ENCODE measurements at regions not wholly inside any gene's neighbourhood (a gene's known extent, or its start where the extent isn't known, plus 50 kb on each side); places are given as distances from the start of the nearest gene placed in this dataset.

GRCh38 chr10:10092581-10092980, 925.1 kb upstream of the CELF2 start:
- peaks cover 8% of the 10 kb centered on the region for H3K27me3 Mint-ChIP-seq (ENCODE audit: unreplicated experiment)
- H3K9me3 Mint-ChIP-seq (ENCODE audit: unreplicated experiment) = peaks cover 6% of the 10 kb centered on the region
- no peaks in the 10 kb centered on the region for H3K36me3 Mint-ChIP-seq (ENCODE audit: unreplicated experiment)
- H3K4me3 Mint-ChIP-seq (ENCODE audit: unreplicated experiment) = peak overlapping the region; percentile 34
- H3K4me1 Mint-ChIP-seq (ENCODE audit: low read depth, unreplicated experiment) = peaks cover 19% of the 10 kb centered on the region
- no peak for TF ChIP-seq CTCF (IDR thresholded peaks at IDR 0.05; ENCODE audit: partially characterized antibody, unreplicated experiment)
- DNase-seq = peak; percentile 48
- peak overlapping the region; percentile 89 for H3K27ac Mint-ChIP-seq (ENCODE audit: unreplicated experiment)

GRCh38 chr10:10093021-10093420, 924.7 kb upstream of the CELF2 start:
- TF ChIP-seq CTCF (IDR thresholded peaks at IDR 0.05; ENCODE audit: partially characterized antibody, unreplicated experiment) = no peak
- Mint-ChIP-seq H3K27me3 (ENCODE audit: unreplicated experiment) (peaks cover 8% of the 10 kb centered on the region), H3K9me3 (ENCODE audit: unreplicated experiment) (peaks cover 6% of the 10 kb centered on the region), H3K4me1 (ENCODE audit: low read depth, unreplicated experiment) (peaks cover 19% of the 10 kb centered on the region), H3K36me3 (ENCODE audit: unreplicated experiment) (no peaks in the 10 kb centered on the region), H3K27ac (ENCODE audit: unreplicated experiment) (peak overlapping the region; percentile 89), H3K4me3 (ENCODE audit: unreplicated experiment) (peak overlapping the region; percentile 34)
- DNase-seq = no peak

GRCh38 chr10:10094691-10095090, 923.0 kb upstream of the CELF2 start:
- peaks cover 6% of the 10 kb centered on the region for H3K36me3 Mint-ChIP-seq (ENCODE audit: unreplicated experiment)
- H3K27me3 Mint-ChIP-seq (ENCODE audit: unreplicated experiment) = peaks cover 8% of the 10 kb centered on the region
- no peak for TF ChIP-seq CTCF (IDR thresholded peaks at IDR 0.05; ENCODE audit: partially characterized antibody, unreplicated experiment)
- peaks cover 6% of the 10 kb centered on the region for H3K9me3 Mint-ChIP-seq (ENCODE audit: unreplicated experiment)
- H3K27ac Mint-ChIP-seq (ENCODE audit: unreplicated experiment) = peak overlapping the region; percentile 93
- peaks cover 19% of the 10 kb centered on the region for H3K4me1 Mint-ChIP-seq (ENCODE audit: low read depth, unreplicated experiment)
- DNase-seq = peak; percentile 50
- no peak overlapping the region for H3K4me3 Mint-ChIP-seq (ENCODE audit: unreplicated experiment)

- Mint-ChIP-seq H3K4me1 (ENCODE audit: low read depth, unreplicated experiment) (peaks cover 19% of the 10 kb centered on the region), H3K36me3 (ENCODE audit: unreplicated experiment) (peaks cover 12% of the 10 kb centered on the region), H3K27ac (ENCODE audit: unreplicated experiment) (no peak overlapping the region), H3K4me3 (ENCODE audit: unreplicated experiment) (no peak overlapping the region), H3K9me3 (ENCODE audit: unreplicated experiment) (peaks cover 6% of the 10 kb centered on the region), H3K27me3 (ENCODE audit: unreplicated experiment) (peaks cover 8% of the 10 kb centered on the region)
- no peak for DNase-seq
- no peak for TF ChIP-seq CTCF (IDR thresholded peaks at IDR 0.05; ENCODE audit: partially characterized antibody, unreplicated experiment)
Observed at GRCh38 chr10:10096296-10096695, 921.4 kb upstream of the CELF2 start.

- Mint-ChIP-seq H3K9me3 (ENCODE audit: unreplicated experiment) (peaks cover 6% of the 10 kb centered on the region), H3K27ac (ENCODE audit: unreplicated experiment) (no peak overlapping the region), H3K27me3 (ENCODE audit: unreplicated experiment) (peaks cover 8% of the 10 kb centered on the region), H3K4me1 (ENCODE audit: low read depth, unreplicated experiment) (peaks cover 19% of the 10 kb centered on the region), H3K36me3 (ENCODE audit: unreplicated experiment) (peaks cover 12% of the 10 kb centered on the region), H3K4me3 (ENCODE audit: unreplicated experiment) (no peak overlapping the region)
- no peak for TF ChIP-seq CTCF (IDR thresholded peaks at IDR 0.05; ENCODE audit: partially characterized antibody, unreplicated experiment)
- no peak for DNase-seq
Observed at GRCh38 chr10:10096898-10097297, 920.8 kb upstream of the CELF2 start.
